ENCODE measurements at regions not wholly inside any gene's neighbourhood (a gene's known extent, or its start where the extent isn't known, plus 50 kb on each side); places are given as distances from the start of the nearest gene placed in this dataset.

DNA sequence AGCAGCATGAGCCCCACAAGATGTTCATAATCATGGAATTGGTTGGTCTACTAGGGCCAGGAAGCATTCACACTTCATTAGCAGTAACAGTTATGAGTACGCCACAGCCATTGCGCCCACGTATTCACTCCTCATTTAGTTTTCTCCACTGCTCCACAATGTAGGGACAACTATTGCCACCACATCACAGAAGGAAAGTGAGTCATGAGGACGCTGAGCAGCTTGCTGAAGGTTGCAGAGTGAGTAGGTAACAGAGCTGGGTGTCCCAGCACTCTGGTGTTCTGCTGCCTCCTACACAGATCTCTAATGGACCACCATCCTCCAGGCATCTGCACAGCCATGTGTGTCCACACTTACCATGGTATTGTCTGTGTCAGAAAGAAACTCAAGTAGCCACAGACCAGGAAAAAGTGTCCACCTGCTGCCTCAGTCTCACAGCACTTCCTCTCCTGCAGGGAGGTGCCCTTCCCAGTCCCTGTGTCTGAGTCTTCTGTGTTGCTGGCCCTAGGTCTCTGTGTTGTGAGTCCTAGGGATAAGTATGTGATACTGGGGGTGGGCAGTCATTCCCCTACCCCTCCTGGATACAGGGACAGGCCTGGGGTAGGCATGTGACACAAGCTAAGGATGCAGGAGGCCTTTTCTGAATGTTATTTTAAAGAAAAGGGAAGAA lies 103.9 kb downstream of the TTLL2 start:
- intact Hi-C loops (cut with DNase I; ENCODE audit: low total_unique reads) = no loop called here
- H3K4me1 ChIP-seq = peaks cover 0 to 7% (median 0%) of the 10 kb centered on the region in 4 donors

DNA sequence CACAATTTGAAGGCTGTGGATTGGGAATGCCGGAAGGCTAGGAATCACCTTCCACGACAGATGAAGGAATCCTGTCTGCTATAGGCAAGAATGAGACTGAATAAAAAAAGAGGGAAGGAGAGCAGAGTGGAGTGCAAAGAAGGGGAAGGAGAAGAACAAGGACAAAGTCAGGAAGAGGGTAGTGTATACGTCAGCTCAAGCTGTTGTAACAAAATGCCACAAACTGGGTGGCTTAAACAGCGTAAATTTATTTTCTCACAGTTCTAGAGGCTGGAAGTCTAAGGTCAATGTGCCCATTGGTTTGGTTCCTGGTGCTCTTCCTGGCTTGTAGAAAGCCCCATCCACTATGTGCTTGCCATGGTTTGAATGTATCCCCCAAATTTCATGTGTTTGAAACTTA lies 104.5 kb downstream of the TTLL2 start:
- no peak for DNase-seq
- no peak for TF ChIP-seq POLR2AphosphoS5 (IDR thresholded peaks at IDR 0.05)
- TF ChIP-seq, protein P1, sequence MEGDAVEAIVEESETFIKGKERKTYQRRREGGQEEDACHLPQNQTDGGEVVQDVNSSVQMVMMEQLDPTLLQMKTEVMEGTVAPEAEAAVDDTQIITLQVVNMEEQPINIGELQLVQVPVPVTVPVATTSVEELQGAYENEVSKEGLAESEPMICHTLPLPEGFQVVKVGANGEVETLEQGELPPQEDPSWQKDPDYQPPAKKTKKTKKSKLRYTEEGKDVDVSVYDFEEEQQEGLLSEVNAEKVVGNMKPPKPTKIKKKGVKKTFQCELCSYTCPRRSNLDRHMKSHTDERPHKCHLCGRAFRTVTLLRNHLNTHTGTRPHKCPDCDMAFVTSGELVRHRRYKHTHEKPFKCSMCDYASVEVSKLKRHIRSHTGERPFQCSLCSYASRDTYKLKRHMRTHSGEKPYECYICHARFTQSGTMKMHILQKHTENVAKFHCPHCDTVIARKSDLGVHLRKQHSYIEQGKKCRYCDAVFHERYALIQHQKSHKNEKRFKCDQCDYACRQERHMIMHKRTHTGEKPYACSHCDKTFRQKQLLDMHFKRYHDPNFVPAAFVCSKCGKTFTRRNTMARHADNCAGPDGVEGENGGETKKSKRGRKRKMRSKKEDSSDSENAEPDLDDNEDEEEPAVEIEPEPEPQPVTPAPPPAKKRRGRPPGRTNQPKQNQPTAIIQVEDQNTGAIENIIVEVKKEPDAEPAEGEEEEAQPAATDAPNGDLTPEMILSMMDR (IDR thresholded peaks at IDR 0.05) = no peak
- no peak for TF ChIP-seq EP300 (IDR thresholded peaks at IDR 0.05; ENCODE audit: low read depth)
- no peak for TF ChIP-seq POLR2A (IDR thresholded peaks at IDR 0.05)
- Histone ChIP-seq H3K4me3 (no peak overlapping the region), H3K27ac (no peak overlapping the region), H3K36me3 (no peaks in the 10 kb centered on the region), H3K27me3 (no peaks in the 10 kb centered on the region), H3K4me1 (peaks cover 0 to 7% (median 0%) of the 10 kb centered on the region in 4 donors), H3K9me3 (no peaks in the 10 kb centered on the region)
- in situ Hi-C loops (cut with MboI; ENCODE audit: low pct_ligation_motif_present in 1 of 4, low pct_unique_long_range_greater_than_20kb in 1 of 4, low sequenced_read_pairs in 3 of 4) (no loop called here), intact Hi-C loops (cut with DNase I; ENCODE audit: low total_unique reads) (no loop called here)
- 85 to 96% methylated on average over 4 of the region's 4 CpGs for WGBS, 2 donors (ENCODE audit: low coverage in 1 of 2)

More for the DNA sequence above, 103.9 kb downstream of the TTLL2 start:
- WGBS, 2 donors (ENCODE audit: low coverage in 1 of 2) = 89 to 95% methylated on average over 3 to 4 of the region's 4 CpGs
- Histone ChIP-seq H3K4me3 (no peak overlapping the region), H3K9me3 (no peaks in the 10 kb centered on the region), H3K27ac (no peak overlapping the region), H3K27me3 (no peaks in the 10 kb centered on the region), H3K36me3 (no peaks in the 10 kb centered on the region)
- DNase-seq = no peak
- TF ChIP-seq, protein P1 (IDR thresholded peaks at IDR 0.05) = no peak
- in situ Hi-C loops (cut with MboI; ENCODE audit: low pct_ligation_motif_present in 1 of 4, low pct_unique_long_range_greater_than_20kb in 1 of 4, low sequenced_read_pairs in 3 of 4) = no loop called here

DNA sequence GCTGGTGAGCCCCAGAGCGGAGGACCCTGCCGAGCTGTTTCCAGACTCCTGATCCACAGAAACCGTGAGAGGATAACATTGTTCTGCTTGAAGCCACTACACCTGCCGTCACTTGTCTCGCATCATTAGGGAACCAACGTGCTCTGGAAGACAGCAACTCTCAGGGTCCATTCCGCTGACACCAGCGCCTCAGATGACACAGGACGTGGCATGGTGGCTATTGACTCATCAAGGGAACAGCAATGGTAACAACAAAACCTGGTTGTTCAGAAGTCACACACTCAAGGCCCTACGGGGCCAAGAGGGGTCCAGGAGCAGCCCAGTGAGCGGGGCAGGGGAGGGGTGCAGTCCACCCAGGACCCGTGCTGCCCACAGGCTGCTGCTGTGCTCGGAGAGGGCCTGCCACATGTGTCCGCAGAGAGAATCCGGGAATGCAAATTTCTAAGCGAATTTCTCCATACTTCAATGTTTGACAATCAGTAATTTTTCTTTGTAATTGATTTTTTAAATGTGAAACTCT lies 110.4 kb downstream of the TTLL2 start:
- Histone ChIP-seq H3K27ac (no peak overlapping the region), H3K4me3 (no peak overlapping the region), H3K27me3 (no peaks in the 10 kb centered on the region), H3K36me3 (no peaks in the 10 kb centered on the region), H3K9me3 (no peaks in the 10 kb centered on the region), H3K4me1 (no peaks in the 10 kb centered on the region)
- TF ChIP-seq EP300 (IDR thresholded peaks at IDR 0.05; ENCODE audit: low read depth) (no peak), POLR2AphosphoS5 (IDR thresholded peaks at IDR 0.05) (no peak), POLR2A (IDR thresholded peaks at IDR 0.05) (no peak)
- TF ChIP-seq, protein P1 (IDR thresholded peaks at IDR 0.05) = no peak
- in situ Hi-C loops (cut with MboI; ENCODE audit: low pct_ligation_motif_present in 1 of 4, low pct_unique_long_range_greater_than_20kb in 1 of 4, low sequenced_read_pairs in 3 of 4) = no loop called here
- no peak for DNase-seq
- WGBS, 2 donors (ENCODE audit: low coverage in 1 of 2) = 94 to 96% methylated on average over 4 to 16 of the region's 16 CpGs
- intact Hi-C loops (cut with DNase I; ENCODE audit: low total_unique reads) = no loop called here

DNA sequence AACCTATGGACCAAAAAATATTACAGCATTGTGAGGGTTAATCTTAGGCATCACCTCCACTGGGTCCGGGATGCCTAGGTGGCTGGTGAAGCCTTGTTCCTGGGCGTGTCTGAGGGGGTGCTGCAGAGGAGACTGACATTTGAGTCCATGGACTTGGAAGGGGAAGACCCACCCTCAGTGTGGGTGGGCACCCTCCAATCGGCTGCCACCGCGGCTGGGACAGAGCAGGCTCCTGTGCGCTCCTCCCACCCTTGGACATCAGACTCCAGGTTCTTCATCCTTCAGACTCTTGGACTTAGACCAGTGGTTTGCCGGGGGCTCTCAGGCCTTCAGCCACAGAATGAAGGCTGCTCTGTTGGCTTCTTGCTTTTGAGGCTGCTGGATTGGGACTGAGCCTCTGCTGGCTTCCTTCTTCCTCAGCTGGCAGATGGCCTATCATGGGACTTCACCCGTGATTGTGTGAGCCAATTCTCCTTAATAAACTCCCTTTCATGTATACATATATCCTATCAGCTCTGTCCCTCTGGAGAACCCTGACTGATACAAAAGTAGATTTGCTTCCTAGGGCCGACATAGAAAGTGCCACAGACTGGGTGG lies 113.1 kb downstream of the TTLL2 start:
- no peaks in the 10 kb centered on the region for H3K27me3 ChIP-seq
- 86% methylated on average over 9 of the region's 9 CpGs; no CpG with 5 or more reads in 1 of the 2 donors for WGBS, 2 donors (ENCODE audit: low coverage in 1 of 2)
- no peak for DNase-seq
- H3K9me3 ChIP-seq = no peaks in the 10 kb centered on the region
- H3K4me1 ChIP-seq = no peaks in the 10 kb centered on the region
- no peak overlapping the region for H3K27ac ChIP-seq
- H3K4me3 ChIP-seq = no peak overlapping the region
- TF ChIP-seq, protein P1 (IDR thresholded peaks at IDR 0.05) = no peak
- TF ChIP-seq POLR2A (IDR thresholded peaks at IDR 0.05) = no peak
- no peak for TF ChIP-seq EP300 (IDR thresholded peaks at IDR 0.05; ENCODE audit: low read depth)
- no peak for TF ChIP-seq POLR2AphosphoS5 (IDR thresholded peaks at IDR 0.05)
- intact Hi-C loops (cut with DNase I; ENCODE audit: low total_unique reads) (no loop called here), in situ Hi-C loops (cut with MboI; ENCODE audit: low pct_ligation_motif_present in 1 of 4, low pct_unique_long_range_greater_than_20kb in 1 of 4, low sequenced_read_pairs in 3 of 4) (no loop called here)
- no peaks in the 10 kb centered on the region for H3K36me3 ChIP-seq
